ENCODE measurements at regions not wholly inside any gene's neighbourhood (a gene's known extent, or its start where the extent isn't known, plus 50 kb on each side); places are given as distances from the start of the nearest gene placed in this dataset.

DNA sequence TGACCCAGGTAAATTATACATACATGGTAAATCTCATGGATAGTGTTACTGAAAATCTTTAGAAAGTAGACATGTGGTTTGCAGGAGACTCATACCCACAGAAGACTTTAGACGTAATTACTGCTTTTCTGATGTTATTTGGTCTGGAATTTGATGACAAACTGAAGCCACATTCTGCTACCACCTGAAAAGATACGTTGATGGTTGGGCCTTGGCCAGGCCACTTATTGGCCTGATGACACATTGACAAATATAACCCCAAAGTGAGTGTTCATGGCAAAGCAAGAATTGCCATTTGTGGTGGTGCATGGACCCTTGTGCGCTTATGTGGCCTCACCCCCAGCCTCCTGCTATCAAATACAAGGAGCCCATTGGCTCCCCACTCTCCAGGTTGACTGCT, 155.6 kb downstream of the METTL4 start:
- TF ChIP-seq CTCF (IDR thresholded peaks at IDR 0.05) (no peak), POLR2A (IDR thresholded peaks at IDR 0.05) (no peak)

Measured in stomach (tissue), 4 donors.